Nucleus accumbens (tissue), 56 donors: ENCODE measurements at regions not wholly inside any gene's neighbourhood (a gene's known extent, or its start where the extent isn't known, plus 50 kb on each side); places are given as distances from the start of the nearest gene placed in this dataset.
A peak's percentile ranks its signal among the peaks of the same experiment; 100 is the strongest.

Experiments used
- DNase-seq, 56 donors: peaks; one replicate each; lab custom pipeline; 2025; lab: John Stamatoyannopoulos, UW

- no peak for DNase-seq
Measured at GRCh38 chr1:63033211-63033610, 249.3 kb downstream of the ATG4C start.

- no peak for DNase-seq
Measured at GRCh38 chr1:63034256-63034655, 250.3 kb downstream of the ATG4C start.

GRCh38 chr1:63038586-63038985, 254.7 kb downstream of the ATG4C start:
- DNase-seq, result no peak

DNA sequence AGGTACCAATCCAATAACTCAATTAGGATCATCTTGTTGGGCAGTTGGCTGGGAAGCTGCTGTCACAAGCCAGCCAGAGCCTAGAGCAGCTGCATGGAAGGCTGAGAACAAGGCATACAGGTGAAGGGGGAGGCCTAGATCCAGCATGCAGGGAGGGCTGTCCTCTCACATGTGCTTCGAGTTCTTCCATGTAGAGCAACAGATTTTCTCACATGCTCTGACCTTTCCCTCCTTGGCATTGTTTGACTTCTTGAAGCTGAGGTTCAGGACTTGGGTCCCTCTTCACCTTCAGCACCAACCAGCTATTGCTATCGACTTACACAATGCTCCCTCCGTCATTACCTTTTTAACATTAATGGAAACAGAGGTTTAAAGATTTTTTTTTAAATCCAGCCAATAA, 257.7 kb downstream of the ATG4C start:
- no peak for DNase-seq

DNA sequence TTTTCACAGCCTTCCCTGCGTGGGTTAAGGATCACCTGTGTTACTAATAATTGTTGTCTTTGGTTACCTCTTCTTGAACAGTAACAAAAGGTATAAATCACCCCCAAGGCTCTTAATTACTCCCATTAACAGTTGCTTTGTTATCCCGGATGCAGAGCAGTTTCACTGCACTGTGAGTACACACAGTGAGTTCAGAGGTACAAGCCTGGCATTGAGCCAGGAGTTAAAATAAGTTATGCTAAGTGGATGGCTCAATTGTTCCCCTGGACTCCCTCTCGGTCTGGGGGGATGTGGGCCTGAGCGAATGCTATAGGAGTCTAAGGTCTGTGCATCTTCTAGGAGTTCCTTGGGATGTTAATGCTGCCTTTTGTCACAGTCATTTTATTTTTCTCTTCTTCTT, 258.3 kb downstream of the ATG4C start:
- no peak for DNase-seq

GRCh38 chr1:63046539-63046938, 262.6 kb downstream of the ATG4C start:
- DNase-seq, result no peak

DNA sequence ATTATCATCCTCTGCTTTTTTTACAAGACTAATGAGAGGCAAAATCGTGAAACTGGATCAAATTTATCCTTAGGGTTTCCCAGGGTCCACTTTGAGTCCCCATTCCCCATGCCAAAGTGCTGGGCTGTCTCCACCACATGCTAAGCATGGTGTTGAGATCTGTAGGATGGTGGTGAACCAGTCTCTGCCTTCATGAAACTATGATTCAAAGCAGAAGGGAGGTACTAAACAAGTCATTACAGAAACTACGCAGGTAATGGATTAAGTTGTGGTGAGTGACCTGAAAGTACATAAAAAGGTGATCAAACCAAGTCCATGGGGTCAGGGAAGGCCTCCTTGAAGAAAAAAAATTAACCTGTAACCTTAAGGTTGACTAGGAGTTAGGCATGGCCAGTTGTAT, 265.2 kb downstream of the ATG4C start:
- no peak for DNase-seq

DNA sequence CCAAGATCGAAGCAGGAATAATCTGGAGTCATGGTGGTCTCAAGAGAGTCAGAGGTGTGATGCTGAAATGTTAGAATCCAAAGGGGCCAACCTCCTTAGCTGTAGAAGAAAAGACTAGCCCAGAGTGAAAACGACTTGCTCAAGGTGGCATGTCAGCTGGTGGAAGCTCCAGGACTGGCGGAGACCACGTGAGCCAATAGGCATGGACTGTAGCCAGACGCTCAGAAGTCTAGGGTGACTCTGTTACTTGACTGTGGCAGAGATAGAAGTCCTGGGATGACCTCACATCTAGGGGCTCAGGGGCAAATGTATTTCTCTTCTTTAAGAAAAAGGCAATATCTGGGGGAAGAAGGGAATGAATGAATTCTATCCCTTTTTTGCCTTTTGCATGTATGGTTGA, 267.4 kb downstream of the ATG4C start:
- no peak for DNase-seq

DNA sequence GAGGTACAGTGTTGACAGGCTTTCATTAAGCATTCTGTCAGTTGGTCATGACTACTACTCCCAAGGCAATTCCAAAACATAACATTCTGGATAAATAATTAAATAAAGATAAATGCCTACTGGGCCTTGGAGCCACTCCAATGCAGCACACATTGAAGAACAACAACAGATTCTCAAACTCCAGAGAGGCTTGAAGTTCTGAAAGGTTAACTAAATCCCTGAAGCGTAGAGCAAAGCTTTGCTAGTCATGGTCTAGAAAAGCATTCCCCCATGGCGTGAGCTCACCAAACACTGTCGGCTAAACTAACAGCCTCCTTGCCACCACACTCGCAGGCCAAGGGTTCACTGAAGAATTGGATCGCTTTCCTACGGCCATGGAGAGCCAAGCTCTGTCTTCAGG, 268.0 kb downstream of the ATG4C start:
- DNase-seq, result no peak

- DNase-seq, result no peak
Measured at GRCh38 chr1:63054184-63054583, 268.2 kb upstream of the FOXD3 start.

- DNase-seq, result no peak
Measured at GRCh38 chr1:63063367-63063766, 259.0 kb upstream of the FOXD3 start.

- no peak for DNase-seq
Measured at GRCh38 chr1:63064135-63064534, 258.2 kb upstream of the FOXD3 start.

DNA sequence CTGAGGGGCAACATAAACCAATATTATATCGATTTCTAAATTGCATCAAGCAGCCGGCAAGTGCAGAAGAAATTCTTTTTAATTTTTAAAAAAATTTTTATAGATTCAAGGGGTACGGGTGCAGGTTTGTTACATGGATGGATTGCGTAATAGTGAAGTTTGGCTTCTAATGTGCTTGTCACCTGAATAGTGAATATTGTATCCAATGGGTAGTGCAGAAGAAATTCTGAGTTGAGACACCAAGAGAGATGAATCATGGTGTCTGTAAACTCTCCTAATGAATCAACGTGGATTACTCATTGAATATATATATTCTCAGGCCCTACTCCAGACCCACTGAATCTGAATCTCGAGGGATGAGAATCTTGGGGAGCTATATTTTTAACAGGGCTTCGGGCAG, 253.7 kb upstream of the FOXD3 start:
- no peak for DNase-seq

DNA sequence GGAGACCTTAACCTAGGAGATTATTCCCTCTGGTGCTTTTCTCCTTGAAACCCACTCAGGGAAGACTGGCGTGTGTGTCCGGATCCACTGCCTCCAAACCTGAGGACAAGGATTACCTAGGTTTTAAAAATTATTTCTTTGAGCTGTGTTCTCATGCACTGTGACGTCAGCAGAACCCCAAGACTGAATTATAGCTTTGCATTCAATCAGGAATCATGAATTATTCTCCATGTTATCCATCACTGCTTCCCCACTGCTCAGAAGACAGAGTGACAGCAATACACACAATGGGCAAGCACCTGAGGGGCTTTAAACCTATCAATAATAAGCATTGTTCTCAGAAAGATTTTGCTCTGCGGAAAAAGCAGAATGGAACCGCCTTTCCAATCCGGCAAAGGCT, 253.2 kb upstream of the FOXD3 start:
- no peak for DNase-seq

- peak in 49 of 56 donors; percentile 1 to 79 (median 28) for DNase-seq
Measured at GRCh38 chr1:63073309-63074306, 248.8 kb upstream of the FOXD3 start.

- peak in 7 of 56 donors; percentile 8 to 28 (median 22) for DNase-seq
Measured at GRCh38 chr1:63074321-63074720, 248.0 kb upstream of the FOXD3 start.

GRCh38 chr1:63082766-63083165, 239.6 kb upstream of the FOXD3 start:
- no peak for DNase-seq

- DNase-seq, result peak in 48 of 56 donors; percentile 0 to 78 (median 30)
Measured at GRCh38 chr1:63087966-63088365, 234.4 kb upstream of the FOXD3 start.

- no peak for DNase-seq
Measured at GRCh38 chr1:63099188-63099587, 223.2 kb upstream of the FOXD3 start.

DNA sequence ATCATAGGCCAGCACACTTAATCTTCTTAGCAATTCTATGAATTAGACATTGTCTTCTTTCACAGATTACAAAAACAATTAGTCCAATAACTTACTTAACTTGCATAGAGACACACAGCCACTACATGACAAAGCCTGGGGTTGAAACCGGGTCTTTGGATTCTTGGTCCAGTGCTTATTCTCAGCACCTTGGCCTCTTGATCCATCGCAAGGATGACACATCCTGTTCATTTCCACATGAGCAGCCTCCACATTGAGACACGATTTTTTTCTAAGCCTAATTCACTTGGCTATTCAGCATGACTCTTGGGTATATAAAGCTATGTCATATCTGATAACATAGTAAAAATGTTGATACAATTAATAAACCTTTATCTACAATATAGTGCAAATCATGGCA, 221.0 kb upstream of the FOXD3 start:
- no peak for DNase-seq

GRCh38 chr1:63103682-63104081, 218.7 kb upstream of the FOXD3 start:
- DNase-seq, result no peak

- DNase-seq, result no peak
Measured at GRCh38 chr1:63107066-63107465, 215.3 kb upstream of the FOXD3 start.
